Breast epithelium (tissue), 3 donors: ENCODE measurements at regions not wholly inside any gene's neighbourhood (a gene's known extent, or its start where the extent isn't known, plus 50 kb on each side); places are given as distances from the start of the nearest gene placed in this dataset.

Experiments
- POLR2A ChIP-seq: fragments of 450-650 bp; IDR thresholded peaks from one replicate; pipeline ENCODE4 v1.6.1; 2016; ENCODE audit warnings: antibody characterized with exemption, mild to moderate bottlenecking, moderate library complexity
- POLR2AphosphoS5 ChIP-seq, 3 donors: sonication (generic); formaldehyde crosslinking; IDR thresholded peaks; one replicate each; pipeline ENCODE4 v1.6.1; 2017; ENCODE audit warnings: antibody characterized with exemption in 3 of 3
- TF ChIP-seq, protein P1 (sequence below), 3 donors: fragments of 450-650 bp; IDR thresholded peaks; one replicate each; pipeline ENCODE4 v1.5.1; 2016 to 2017; ENCODE audit warnings: antibody characterized with exemption in 3 of 3, mild to moderate bottlenecking in 3 of 3, moderate library complexity in 3 of 3

- no peak for TF ChIP-seq POLR2A
- TF ChIP-seq, protein P1, sequence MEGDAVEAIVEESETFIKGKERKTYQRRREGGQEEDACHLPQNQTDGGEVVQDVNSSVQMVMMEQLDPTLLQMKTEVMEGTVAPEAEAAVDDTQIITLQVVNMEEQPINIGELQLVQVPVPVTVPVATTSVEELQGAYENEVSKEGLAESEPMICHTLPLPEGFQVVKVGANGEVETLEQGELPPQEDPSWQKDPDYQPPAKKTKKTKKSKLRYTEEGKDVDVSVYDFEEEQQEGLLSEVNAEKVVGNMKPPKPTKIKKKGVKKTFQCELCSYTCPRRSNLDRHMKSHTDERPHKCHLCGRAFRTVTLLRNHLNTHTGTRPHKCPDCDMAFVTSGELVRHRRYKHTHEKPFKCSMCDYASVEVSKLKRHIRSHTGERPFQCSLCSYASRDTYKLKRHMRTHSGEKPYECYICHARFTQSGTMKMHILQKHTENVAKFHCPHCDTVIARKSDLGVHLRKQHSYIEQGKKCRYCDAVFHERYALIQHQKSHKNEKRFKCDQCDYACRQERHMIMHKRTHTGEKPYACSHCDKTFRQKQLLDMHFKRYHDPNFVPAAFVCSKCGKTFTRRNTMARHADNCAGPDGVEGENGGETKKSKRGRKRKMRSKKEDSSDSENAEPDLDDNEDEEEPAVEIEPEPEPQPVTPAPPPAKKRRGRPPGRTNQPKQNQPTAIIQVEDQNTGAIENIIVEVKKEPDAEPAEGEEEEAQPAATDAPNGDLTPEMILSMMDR (IDR thresholded peaks at IDR 0.05), result no peak
- TF ChIP-seq POLR2AphosphoS5 (IDR thresholded peaks at IDR 0.05), result no peak
Observed at GRCh38 chr18:22032392-22032961, 136.9 kb upstream of the GATA6 start.
